GM18858 (cell line): ENCODE measurements at regions not wholly inside any gene's neighbourhood (a gene's known extent, or its start where the extent isn't known, plus 50 kb on each side); places are given as distances from the start of the nearest gene placed in this dataset.

Experiments used
- ATAC-seq: cut with Tn5 transposase; IDR thresholded peaks from one replicate; pipeline ENCODE4 v1.9.1; 2021; ENCODE audit not compliant: unreplicated experiment

- ATAC-seq = no peak
Measured at GRCh38 chr20:17093782-17094181, 133.1 kb upstream of the PCSK2 start.

DNA sequence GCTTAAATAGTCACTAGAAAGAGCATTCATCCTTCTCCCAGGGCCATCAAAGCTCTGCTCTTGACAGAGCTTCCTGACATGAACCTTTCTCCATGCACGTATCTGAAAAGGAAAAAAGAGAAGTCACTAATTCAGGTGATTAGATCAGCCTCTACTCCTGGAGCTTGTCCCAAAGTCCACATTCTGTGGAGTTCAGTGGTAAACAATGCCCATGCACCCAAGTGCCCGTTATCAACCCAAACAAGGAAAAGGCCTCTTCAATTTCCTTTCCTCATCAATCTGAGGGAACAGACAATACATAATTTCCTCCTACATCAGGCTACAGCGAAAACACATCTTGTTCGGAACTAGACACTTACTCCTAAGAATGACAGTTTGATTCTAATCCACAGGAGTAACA is 129.2 kb upstream of the PCSK2 start:
- no peak for ATAC-seq

DNA sequence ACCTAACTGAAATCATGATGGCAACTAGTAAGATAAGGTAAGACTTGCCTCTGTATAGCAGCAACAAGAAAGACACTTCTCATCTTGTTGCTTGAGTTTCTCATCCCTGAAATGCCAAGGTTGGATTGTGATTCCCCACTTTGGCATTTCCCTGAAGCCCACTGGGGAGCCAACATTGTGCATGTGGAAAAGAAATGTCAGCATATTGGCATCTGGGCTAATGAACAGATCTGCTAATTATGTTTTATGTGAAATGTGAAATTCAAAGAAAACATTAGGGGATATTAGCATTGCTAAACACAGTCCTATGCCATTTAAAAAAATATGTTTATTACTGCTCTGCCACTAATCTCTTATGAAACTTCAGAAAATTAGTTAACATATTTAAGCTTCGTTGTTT is 126.3 kb upstream of the PCSK2 start:
- ATAC-seq = no peak

- ATAC-seq = no peak
Measured at GRCh38 chr20:17107127-17107526, 119.7 kb upstream of the PCSK2 start.

DNA sequence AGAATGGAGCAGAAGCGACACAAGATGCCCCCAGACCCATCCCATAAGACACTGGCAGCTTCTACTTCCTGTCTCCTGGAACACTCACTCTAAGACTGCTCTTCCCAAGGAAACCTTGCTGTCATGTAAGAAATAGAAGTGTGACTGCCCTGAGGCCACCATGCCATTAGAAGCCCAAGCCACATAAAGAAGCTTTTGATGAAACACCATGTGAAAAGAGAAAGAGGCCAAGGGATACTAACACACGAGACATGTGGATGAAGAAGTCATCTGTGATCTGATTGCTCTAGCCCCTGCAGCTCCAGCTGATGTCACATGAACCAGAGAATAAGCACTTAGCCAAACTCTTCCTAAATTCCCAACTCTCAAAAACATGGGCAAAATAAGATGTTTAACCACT is 117.9 kb upstream of the PCSK2 start:
- ATAC-seq = no peak

DNA sequence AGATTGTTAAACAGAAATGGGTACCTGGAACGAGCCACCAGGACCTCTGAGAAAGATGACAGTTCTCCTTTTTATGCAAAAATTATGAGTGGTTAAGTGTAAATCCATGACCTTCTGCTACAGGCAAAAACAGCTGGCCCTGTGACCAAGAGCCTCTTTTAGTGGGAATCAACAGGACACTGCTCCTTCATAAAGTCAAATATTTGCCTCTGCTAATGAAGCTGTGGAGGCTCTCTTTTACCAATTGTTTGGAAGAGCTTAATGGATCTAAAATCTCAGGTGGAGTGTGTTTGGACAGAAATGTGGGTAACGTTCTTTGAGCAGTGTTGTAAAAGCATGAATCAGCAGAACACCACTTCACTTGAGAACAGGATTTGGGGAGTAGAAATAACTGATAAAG is 117.5 kb upstream of the PCSK2 start:
- ATAC-seq = no peak

GRCh38 chr20:17128206-17128605 is 98.6 kb upstream of the PCSK2 start:
- ATAC-seq = no peak

DNA sequence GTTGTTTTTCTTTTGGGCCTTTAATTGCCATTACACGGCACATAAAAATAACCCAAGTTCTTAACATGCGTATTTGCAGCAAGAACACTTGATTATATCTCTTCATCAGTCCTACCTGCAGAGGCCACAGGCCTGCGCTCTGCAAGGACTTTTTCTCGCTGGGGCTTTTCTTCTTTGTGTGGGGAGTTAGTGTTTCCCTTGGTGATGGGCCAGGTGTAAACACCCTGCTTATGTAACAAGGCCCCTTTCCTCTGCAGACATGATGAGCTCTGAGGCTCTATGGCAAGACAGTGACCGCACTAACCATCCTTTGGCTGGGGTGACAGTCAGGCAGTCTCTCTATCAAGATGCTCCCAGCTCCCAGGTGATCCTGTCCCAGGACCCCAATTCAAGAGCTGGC is 97.8 kb upstream of the PCSK2 start:
- no peak for ATAC-seq

GRCh38 chr20:17137692-17138091 is 89.1 kb upstream of the PCSK2 start:
- no peak for ATAC-seq

DNA sequence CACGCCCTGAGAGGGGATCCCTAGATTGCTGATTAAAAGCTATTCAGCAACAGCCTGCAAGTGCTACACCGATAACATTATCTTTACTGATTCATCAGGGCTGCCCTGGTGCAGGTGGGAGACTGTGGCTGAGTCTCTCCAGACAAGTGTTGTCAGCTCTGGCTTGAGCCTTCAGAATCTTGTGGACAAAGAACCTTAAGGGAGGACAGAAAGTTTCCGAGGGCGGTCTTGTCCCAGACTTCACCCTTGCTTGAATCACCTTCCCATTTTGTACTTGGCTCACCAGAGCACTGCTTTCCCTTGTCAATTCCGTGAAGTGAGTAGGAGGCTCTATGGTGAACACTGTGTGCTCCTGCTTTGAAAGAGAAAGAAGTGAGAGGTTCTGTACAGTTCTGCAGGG is 88.6 kb upstream of the PCSK2 start:
- no peak for ATAC-seq

GRCh38 chr20:17140894-17141293 is 85.9 kb upstream of the PCSK2 start:
- ATAC-seq = no peak

DNA sequence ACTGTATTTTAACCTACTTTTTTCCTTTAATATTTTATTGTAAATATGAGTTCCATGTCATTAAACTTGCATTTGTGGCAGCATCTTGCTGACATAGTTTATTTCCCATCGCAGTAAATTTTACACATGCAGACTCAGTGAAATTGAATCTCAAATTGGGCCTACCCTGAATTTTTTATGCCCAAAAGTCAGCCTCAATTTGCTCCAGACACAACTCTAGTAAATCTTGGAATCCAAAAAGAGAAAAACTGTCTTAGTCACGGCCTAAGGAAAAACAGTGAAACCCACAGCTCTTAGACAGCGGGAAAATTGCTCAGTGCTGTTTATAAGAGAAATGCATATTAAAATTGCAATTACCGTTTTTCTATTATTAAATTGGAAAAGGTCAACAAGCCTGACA is 85.3 kb upstream of the PCSK2 start:
- no peak for ATAC-seq

GRCh38 chr20:17142666-17143065 is 84.2 kb upstream of the PCSK2 start:
- ATAC-seq = no peak

- ATAC-seq = no peak
Measured at GRCh38 chr20:17150858-17151257, 76.0 kb upstream of the PCSK2 start.

DNA sequence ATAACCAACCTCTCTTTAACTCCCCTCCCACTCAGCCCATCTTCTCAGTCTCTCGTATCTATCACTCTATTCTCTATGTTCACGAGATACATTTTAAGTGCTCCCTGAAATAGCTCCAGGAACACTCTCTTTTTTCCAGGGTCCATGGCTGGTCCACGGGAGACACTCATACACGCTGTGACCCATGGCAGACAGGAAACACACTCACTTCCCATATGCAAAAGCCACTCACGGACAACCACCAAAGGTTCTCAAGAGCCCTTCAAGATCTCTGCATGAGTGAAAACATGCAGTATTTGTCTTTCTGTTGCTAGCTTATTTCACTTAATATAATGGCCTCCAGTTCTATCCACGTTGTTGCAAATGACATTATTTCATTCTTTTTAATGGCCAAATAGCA is 71.4 kb upstream of the PCSK2 start:
- ATAC-seq = no peak

DNA sequence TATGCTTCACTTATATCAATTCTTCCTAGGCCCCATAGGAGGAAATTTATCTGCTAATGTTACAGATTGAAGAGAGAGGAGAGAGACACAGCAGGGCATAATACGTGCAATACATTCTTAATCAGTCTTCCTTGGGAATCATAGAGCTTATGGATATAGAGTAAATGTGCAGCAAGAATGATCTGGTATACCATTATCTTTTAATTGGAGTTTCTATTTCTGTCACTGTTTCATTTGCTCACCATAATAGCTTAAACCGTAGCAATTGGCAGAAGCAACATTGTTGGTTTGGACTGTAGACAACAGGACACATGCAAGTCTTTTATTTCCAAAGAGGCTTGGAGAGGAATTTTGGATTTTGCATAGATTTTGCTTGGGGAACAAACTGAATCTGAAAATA is 68.1 kb upstream of the PCSK2 start:
- no peak for ATAC-seq

GRCh38 chr20:17161673-17162481 is 65.0 kb upstream of the PCSK2 start:
- no peak for ATAC-seq

- no peak for ATAC-seq
Measured at GRCh38 chr20:17168026-17168612, 58.7 kb upstream of the PCSK2 start.

- no peak for ATAC-seq
Measured at GRCh38 chr20:17169585-17170136, 57.2 kb upstream of the PCSK2 start.

- ATAC-seq = no peak
Measured at GRCh38 chr20:17171746-17172280, 55.0 kb upstream of the PCSK2 start.

DNA sequence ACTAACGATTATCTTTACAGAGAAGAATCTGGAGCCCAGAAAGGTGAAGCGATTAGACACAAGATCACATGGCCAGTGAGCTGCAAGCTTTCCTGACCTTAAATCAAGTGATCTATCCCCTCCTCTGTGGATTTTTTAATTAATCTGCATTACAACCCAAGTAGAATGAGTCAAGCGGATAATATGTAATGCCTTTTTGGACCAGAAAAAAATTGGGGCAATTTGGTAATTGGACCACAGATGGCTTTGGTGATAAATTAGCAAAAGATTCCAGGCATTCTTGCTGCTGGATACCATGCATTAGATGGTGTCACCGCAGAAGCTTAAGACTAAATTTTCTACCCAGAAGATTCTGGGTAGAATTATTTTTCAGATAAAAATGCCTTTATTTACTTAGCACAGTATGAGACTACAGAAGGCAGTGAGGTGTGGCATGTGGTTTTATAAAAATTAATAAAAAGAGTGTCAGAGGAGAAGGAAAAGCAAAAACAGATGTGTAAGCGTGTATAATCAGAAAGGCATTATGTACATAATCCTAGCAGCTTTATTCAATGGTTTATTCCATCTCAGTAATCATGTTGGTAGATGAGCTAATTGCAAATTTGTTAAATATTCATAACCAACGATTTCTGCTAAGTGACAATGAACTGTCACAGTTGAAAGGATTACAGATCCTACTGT is 53.9 kb upstream of the PCSK2 start:
- ATAC-seq = no peak
